ENCODE measurements at regions not wholly inside any gene's neighbourhood (a gene's known extent, or its start where the extent isn't known, plus 50 kb on each side); places are given as distances from the start of the nearest gene placed in this dataset.

DNA sequence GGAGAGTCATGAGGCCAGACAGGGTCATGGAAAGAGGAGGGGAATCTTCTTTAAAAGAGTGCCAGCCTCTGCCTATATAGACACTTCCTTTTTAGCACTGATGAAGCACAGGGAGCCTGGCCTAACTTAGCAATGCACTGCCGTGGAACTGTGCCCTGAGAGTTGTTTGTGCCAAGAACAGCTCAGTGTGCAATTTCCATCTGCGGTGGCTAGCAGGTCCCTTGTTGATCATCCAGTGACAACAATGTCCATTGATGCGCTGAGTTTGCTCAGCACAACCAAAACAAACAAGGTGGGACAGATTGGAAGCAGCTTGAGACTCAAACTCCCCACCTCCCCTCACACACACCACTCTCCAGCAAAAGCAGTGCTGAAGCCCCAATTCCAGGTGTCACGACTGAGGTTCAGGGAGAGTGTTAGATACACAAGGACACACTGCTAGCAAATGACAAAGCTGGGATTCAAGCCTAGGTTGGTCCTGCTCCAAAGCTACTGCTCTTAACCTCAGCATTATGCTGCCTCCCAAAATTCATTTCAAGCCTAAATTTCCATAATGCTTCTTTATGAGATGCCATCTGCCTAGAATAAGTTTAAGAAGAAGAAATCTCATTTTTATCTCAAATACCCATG, 316.6 kb upstream of the UBE2E2 start:
- peak overlapping the region in 1 of 2 donors; percentile 1 for H3K27ac ChIP-seq
- H3K27me3 ChIP-seq: no peaks in the 10 kb centered on the region
- H3K4me1 ChIP-seq: no peaks in the 10 kb centered on the region
- peak in 1 of 2 donors; percentile 15 for DNase-seq
- H3K9me3 ChIP-seq: no peaks in the 10 kb centered on the region
- TF ChIP-seq, protein P1, sequence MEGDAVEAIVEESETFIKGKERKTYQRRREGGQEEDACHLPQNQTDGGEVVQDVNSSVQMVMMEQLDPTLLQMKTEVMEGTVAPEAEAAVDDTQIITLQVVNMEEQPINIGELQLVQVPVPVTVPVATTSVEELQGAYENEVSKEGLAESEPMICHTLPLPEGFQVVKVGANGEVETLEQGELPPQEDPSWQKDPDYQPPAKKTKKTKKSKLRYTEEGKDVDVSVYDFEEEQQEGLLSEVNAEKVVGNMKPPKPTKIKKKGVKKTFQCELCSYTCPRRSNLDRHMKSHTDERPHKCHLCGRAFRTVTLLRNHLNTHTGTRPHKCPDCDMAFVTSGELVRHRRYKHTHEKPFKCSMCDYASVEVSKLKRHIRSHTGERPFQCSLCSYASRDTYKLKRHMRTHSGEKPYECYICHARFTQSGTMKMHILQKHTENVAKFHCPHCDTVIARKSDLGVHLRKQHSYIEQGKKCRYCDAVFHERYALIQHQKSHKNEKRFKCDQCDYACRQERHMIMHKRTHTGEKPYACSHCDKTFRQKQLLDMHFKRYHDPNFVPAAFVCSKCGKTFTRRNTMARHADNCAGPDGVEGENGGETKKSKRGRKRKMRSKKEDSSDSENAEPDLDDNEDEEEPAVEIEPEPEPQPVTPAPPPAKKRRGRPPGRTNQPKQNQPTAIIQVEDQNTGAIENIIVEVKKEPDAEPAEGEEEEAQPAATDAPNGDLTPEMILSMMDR (IDR thresholded peaks at IDR 0.05): no peak
- TF ChIP-seq POLR2A (IDR thresholded peaks at IDR 0.05): no peak
- intact Hi-C loops (cut with DNase I; ENCODE audit: low total_unique reads): no loop called here
- no peaks in the 10 kb centered on the region for H3K36me3 ChIP-seq
- no peak overlapping the region for H3K4me3 ChIP-seq

GRCh38 chr3:22887664-22888291, 315.3 kb upstream of the UBE2E2 start:
- no peak overlapping the region for H3K27ac ChIP-seq
- no peaks in the 10 kb centered on the region for H3K9me3 ChIP-seq
- H3K4me3 ChIP-seq: no peak overlapping the region
- no peaks in the 10 kb centered on the region for H3K4me1 ChIP-seq
- intact Hi-C loops (cut with DNase I; ENCODE audit: low total_unique reads): no loop called here
- H3K27me3 ChIP-seq: no peaks in the 10 kb centered on the region
- TF ChIP-seq, protein P1 (IDR thresholded peaks at IDR 0.05): peak; percentile 13 to 47 (median 35)
- no peak for TF ChIP-seq POLR2A (IDR thresholded peaks at IDR 0.05)
- no peak for DNase-seq
- no peaks in the 10 kb centered on the region for H3K36me3 ChIP-seq

- no peaks in the 10 kb centered on the region for H3K36me3 ChIP-seq
- no peak for DNase-seq
- intact Hi-C loops (cut with DNase I; ENCODE audit: low total_unique reads): no loop called here
- no peak for TF ChIP-seq POLR2A (IDR thresholded peaks at IDR 0.05)
- TF ChIP-seq, protein P1 (IDR thresholded peaks at IDR 0.05): no peak
- H3K27me3 ChIP-seq: no peaks in the 10 kb centered on the region
- no peaks in the 10 kb centered on the region for H3K9me3 ChIP-seq
- H3K27ac ChIP-seq: peak overlapping the region in 1 of 2 donors; percentile 51
- peaks cover 4 to 15% of the 10 kb centered on the region in 2 donors for H3K4me1 ChIP-seq
- no peak overlapping the region for H3K4me3 ChIP-seq
These were observed 310.0 kb upstream of the UBE2E2 start for GRCh38 chr3:22893101-22893500.

- peak in 1 of 2 donors; percentile 26 for DNase-seq
- Histone ChIP-seq H3K27me3 (no peaks in the 10 kb centered on the region), H3K9me3 (no peaks in the 10 kb centered on the region), H3K4me3 (no peak overlapping the region), H3K36me3 (no peaks in the 10 kb centered on the region), H3K27ac (peak overlapping the region; percentile 31 to 51), H3K4me1 (peaks cover 6 to 15% of the 10 kb centered on the region in 2 donors)
- TF ChIP-seq, protein P1 (IDR thresholded peaks at IDR 0.05): no peak
- TF ChIP-seq POLR2A (IDR thresholded peaks at IDR 0.05): no peak
- intact Hi-C loops (cut with DNase I; ENCODE audit: low total_unique reads): no loop called here
These were observed 309.3 kb upstream of the UBE2E2 start for GRCh38 chr3:22893644-22894325.

DNA sequence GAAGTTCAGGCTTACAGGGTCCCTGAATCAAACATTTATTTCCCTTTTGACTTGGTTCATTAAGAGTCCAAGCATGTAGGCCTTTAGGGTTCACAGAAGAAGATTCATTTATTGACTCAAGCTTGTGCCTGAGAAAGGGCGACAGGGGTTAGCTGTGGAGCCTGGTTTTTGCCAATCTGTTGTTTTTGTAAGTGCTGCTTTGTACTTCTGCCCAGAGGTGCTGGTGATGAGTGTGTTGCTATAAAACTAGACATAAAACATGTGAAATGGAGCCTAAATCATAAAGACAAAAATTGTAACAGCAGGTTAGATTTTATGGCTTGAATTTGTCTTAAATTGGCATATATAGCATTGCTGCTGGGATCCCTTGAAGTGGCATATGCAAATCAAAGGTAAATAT, 308.3 kb upstream of the UBE2E2 start:
- TF ChIP-seq, protein P1 (IDR thresholded peaks at IDR 0.05): no peak
- no peak for TF ChIP-seq POLR2A (IDR thresholded peaks at IDR 0.05)
- H3K27me3 ChIP-seq: no peaks in the 10 kb centered on the region
- peak in 1 of 2 donors; percentile 40 for DNase-seq
- H3K4me1 ChIP-seq: peaks cover 6 to 15% of the 10 kb centered on the region in 2 donors
- no peak overlapping the region for H3K4me3 ChIP-seq
- H3K36me3 ChIP-seq: no peaks in the 10 kb centered on the region
- no peaks in the 10 kb centered on the region for H3K9me3 ChIP-seq
- intact Hi-C loops (cut with DNase I; ENCODE audit: low total_unique reads): no loop called here
- H3K27ac ChIP-seq: peak overlapping the region in 1 of 2 donors; percentile 51
